ENCODE measurements at regions not wholly inside any gene's neighbourhood (a gene's known extent, or its start where the extent isn't known, plus 50 kb on each side); places are given as distances from the start of the nearest gene placed in this dataset.
A peak's percentile ranks its signal among the peaks of the same experiment; 100 is the strongest.
"Not testable (repeated sequence)": the region's sequence is repeated elsewhere in the genome, so short reads cannot be mapped to it uniquely, and the experiment has no call there.

- H4K20me1 ChIP-seq (ENCODE audit: insufficient read depth) = no peaks in the 10 kb centered on the region
- H3F3A ChIP-seq (ENCODE audit: insufficient read depth, low read depth) = no peaks in the 10 kb centered on the region
- no peaks in the 10 kb centered on the region for H3K36me3 ChIP-seq (ENCODE audit: low read depth)
- TF ChIP-seq CTCF (conservative IDR thresholded peaks at IDR 0.05) (no peak), EZH2 (IDR thresholded peaks at IDR 0.05; ENCODE audit: low read depth) (no peak)
- H3K27ac ChIP-seq = no peak overlapping the region
- intact Hi-C loops (cut with micrococcal nuclease; ENCODE audit: unreplicated experiment) = loop anchor here (2.0 to 5.0 kb wide), 2 partner anchors 58 to 102 kb away; no protein-coding TSS in a partner anchor
- no peaks in the 10 kb centered on the region for H3K9me2 ChIP-seq (ENCODE audit: insufficient read depth)
- no peaks in the 10 kb centered on the region for H3K79me2 ChIP-seq (ENCODE audit: low read depth)
- 0 out of 2 replicates have a peak overlapping the region, but pooled peaks have one; percentile 1 for H3K4me2 ChIP-seq
- peaks cover 10% of the 10 kb centered on the region; the same call in 1 of the 2 replicates for H3K4me1 ChIP-seq (replicated peaks; ENCODE audit: insufficient read depth)
- CTCF ChIA-PET = no interaction called here
- no peak for DNase-seq
- no TSS peak for BruUV-seq (replicated peaks)
- POLR2A ChIA-PET (ENCODE audit: unreplicated experiment) = no interaction called here
- H3K4me3 ChIP-seq = no peak overlapping the region
- H2AFZ ChIP-seq = no peak overlapping the region
- no peaks in the 10 kb centered on the region for H3K9me3 ChIP-seq (ENCODE audit: insufficient read depth, low read depth)
- H3K27me3 ChIP-seq (ENCODE audit: insufficient read depth, low read depth) = no peaks in the 10 kb centered on the region
Observed at GRCh38 chr2:53028746-53029423, 738.7 kb upstream of the CHAC2 start.

GRCh38 chr2:53028225-53028624, 739.4 kb upstream of the CHAC2 start:
- no peaks in the 10 kb centered on the region for H3K27me3 ChIP-seq (ENCODE audit: insufficient read depth, low read depth)
- H3K36me3 ChIP-seq (ENCODE audit: low read depth) = no peaks in the 10 kb centered on the region
- no peaks in the 10 kb centered on the region for H3F3A ChIP-seq (ENCODE audit: insufficient read depth, low read depth)
- no peaks in the 10 kb centered on the region for H3K9me3 ChIP-seq (ENCODE audit: insufficient read depth, low read depth)
- H3K27ac ChIP-seq = no peak overlapping the region
- 0 out of 2 replicates have a peak overlapping the region, but pooled peaks have one; percentile 1 for H3K4me2 ChIP-seq
- no peaks in the 10 kb centered on the region for H4K20me1 ChIP-seq (ENCODE audit: insufficient read depth)
- no peak overlapping the region for H2AFZ ChIP-seq
- intact Hi-C loops (cut with micrococcal nuclease; ENCODE audit: unreplicated experiment) = loop anchor here (2.0 to 5.0 kb wide), 2 partner anchors 59 to 103 kb away; no protein-coding TSS in a partner anchor
- ChIA-PET CTCF (no interaction called here), POLR2A (ENCODE audit: unreplicated experiment) (no interaction called here)
- no peak for TF ChIP-seq EZH2 (IDR thresholded peaks at IDR 0.05; ENCODE audit: low read depth)
- TF ChIP-seq CTCF (conservative IDR thresholded peaks at IDR 0.05) = no peak
- BruUV-seq (replicated peaks) = no TSS peak
- H3K9me2 ChIP-seq (ENCODE audit: insufficient read depth) = no peaks in the 10 kb centered on the region
- H3K4me3 ChIP-seq = no peak overlapping the region
- peaks cover 10% of the 10 kb centered on the region; the same call in 1 of the 2 replicates for H3K4me1 ChIP-seq (replicated peaks; ENCODE audit: insufficient read depth)
- peak; percentile 22 to 41 for DNase-seq
- no peaks in the 10 kb centered on the region for H3K79me2 ChIP-seq (ENCODE audit: low read depth)

- CTCF ChIA-PET; H3K27ac ChIP-seq; H3K4me3 ChIP-seq; DNase-seq; H3K9me2 ChIP-seq (ENCODE audit: insufficient read depth); H3K27me3 ChIP-seq (ENCODE audit: insufficient read depth, low read depth); H3K36me3 ChIP-seq (ENCODE audit: low read depth); H3K9me3 ChIP-seq (ENCODE audit: insufficient read depth, low read depth); intact Hi-C loops (cut with micrococcal nuclease; ENCODE audit: unreplicated experiment); H3K4me1 ChIP-seq (replicated peaks; ENCODE audit: insufficient read depth); H2AFZ ChIP-seq; H4K20me1 ChIP-seq (ENCODE audit: insufficient read depth); BruUV-seq (replicated peaks); H3K79me2 ChIP-seq (ENCODE audit: low read depth); POLR2A ChIA-PET (ENCODE audit: unreplicated experiment); H3F3A ChIP-seq (ENCODE audit: insufficient read depth, low read depth); H3K4me2 ChIP-seq: not testable (repeated sequence)
Observed at GRCh38 chr2:53022248-53022647, 745.4 kb upstream of the CHAC2 start.

- Histone ChIP-seq H3K4me3 (no peak overlapping the region), H3K9me2 (ENCODE audit: insufficient read depth) (no peaks in the 10 kb centered on the region), H3K4me1 (replicated peaks; ENCODE audit: insufficient read depth) (no peaks in the 10 kb centered on the region), H3K4me2 (no peak overlapping the region), H3K9me3 (ENCODE audit: insufficient read depth, low read depth) (no peaks in the 10 kb centered on the region; the same call in 1 of the 2 replicates), H3K79me2 (ENCODE audit: low read depth) (no peaks in the 10 kb centered on the region), H3F3A (ENCODE audit: insufficient read depth, low read depth) (no peaks in the 10 kb centered on the region), H3K27me3 (ENCODE audit: insufficient read depth, low read depth) (no peaks in the 10 kb centered on the region), H3K27ac (no peak overlapping the region), H2AFZ (no peak overlapping the region), H3K36me3 (ENCODE audit: low read depth) (no peaks in the 10 kb centered on the region), H4K20me1 (ENCODE audit: insufficient read depth) (no peaks in the 10 kb centered on the region)
- CTCF ChIA-PET = no interaction called here
- BruUV-seq (replicated peaks) = no TSS peak
- POLR2A ChIA-PET (ENCODE audit: unreplicated experiment) = no interaction called here
- intact Hi-C loops (cut with micrococcal nuclease; ENCODE audit: unreplicated experiment) = no loop called here
- DNase-seq = no peak
- no peak for TF ChIP-seq EZH2 (IDR thresholded peaks at IDR 0.05; ENCODE audit: low read depth)
Observed at GRCh38 chr2:53021828-53022227, 745.8 kb upstream of the CHAC2 start.

Measured in PC-9 (cell line).